ENCODE measurements at regions not wholly inside any gene's neighbourhood (a gene's known extent, or its start where the extent isn't known, plus 50 kb on each side); places are given as distances from the start of the nearest gene placed in this dataset.
"Not testable (repeated sequence)": the region's sequence is repeated elsewhere in the genome, so short reads cannot be mapped to it uniquely, and the experiment has no call there.

DNA sequence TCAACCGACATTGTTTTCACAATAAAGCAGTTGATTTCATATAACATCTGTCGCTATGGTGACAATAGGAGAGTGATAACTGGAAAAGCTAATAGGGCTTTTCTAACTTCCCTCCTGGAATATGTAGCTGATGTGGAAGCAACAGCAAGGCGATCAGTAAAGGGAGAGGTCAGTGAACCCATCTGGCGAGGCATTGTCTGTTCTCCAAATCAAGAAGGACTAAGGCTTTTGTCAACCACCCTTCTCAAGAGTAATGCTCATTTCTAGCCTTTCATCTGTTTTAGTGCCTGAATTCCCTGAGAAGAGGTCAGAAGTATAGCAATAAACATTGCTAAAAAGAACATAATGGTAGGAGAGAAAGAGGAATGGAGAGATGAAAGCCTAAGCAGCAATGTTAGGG is 201.3 kb downstream of the AKAP7 start:
- DNase-seq, result no peak

- not testable (repeated sequence) for DNase-seq
These were observed 211.6 kb downstream of the AKAP7 start for GRCh38 chr6:131346896-131347295.

GRCh38 chr6:131348572-131348971 is 213.3 kb downstream of the AKAP7 start:
- DNase-seq, result no peak

GRCh38 chr6:131349199-131349598 is 213.9 kb downstream of the AKAP7 start:
- DNase-seq, result no peak

DNA sequence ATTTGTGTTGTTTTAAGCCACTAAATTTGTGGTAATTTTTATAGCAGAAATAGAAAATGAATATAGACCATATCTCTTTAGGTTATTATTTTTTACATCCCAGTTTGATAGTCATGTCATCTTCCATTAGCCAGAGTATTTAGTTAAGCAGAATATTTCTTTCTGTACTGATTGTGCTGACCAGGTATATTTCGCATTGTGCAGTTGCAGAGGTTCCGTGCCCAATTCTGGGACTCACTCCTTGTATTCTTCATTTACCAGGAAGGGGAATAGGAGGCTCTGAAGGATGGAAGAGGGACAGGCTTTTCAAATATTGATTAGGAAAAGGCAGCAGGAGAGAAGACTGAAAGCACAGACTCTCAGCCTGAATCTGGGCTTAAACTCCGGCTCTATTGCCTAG is 217.8 kb downstream of the AKAP7 start:
- no peak for DNase-seq

- no peak for DNase-seq
These were observed 218.6 kb downstream of the AKAP7 start for GRCh38 chr6:131353876-131354275.

- DNase-seq, result no peak
These were observed 218.7 kb upstream of the ARG1 start for GRCh38 chr6:131354356-131354755.

- DNase-seq, result no peak
These were observed 216.9 kb upstream of the ARG1 start for GRCh38 chr6:131356161-131356560.

DNA sequence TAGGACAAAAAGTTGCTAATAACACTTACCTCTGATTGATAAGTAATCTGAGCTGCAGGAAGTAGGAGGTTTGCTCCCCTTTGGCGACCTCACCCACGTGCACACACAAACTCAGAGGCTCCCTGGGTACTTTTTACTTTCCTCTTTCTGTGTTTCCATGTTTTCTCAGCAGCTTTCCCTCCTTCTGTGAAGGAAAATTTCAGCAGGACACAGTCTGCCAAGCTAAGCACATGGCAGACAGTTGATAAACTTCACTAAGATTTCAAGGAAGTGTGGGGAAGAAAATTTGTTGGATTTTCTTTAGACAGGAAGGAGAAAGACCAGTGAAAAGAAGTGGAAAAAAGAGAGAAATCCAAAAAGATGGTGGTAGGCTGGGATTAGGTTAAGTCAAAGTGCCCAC is 215.5 kb upstream of the ARG1 start:
- DNase-seq, result no peak

DNA sequence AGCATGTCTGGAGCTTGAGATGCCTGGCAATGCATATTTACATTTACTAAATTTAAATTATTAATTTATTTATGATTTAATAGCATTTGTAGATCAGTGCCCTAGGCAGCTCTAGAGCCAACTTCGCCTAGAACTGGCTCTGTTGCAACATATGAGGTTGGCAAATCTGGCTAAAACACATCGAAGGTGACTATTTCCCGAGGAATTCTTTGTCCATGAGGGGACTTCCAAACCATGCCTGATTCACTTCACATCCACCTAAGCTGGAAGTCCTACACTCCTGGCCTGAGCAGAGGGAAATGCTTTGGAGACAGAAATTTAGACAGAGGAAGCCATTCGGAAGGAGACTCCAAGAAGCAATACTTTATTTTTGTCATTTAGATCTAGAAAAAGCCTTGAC is 211.0 kb upstream of the ARG1 start:
- DNase-seq, result no peak

GRCh38 chr6:131362696-131363095 is 210.3 kb upstream of the ARG1 start:
- no peak for DNase-seq

DNA sequence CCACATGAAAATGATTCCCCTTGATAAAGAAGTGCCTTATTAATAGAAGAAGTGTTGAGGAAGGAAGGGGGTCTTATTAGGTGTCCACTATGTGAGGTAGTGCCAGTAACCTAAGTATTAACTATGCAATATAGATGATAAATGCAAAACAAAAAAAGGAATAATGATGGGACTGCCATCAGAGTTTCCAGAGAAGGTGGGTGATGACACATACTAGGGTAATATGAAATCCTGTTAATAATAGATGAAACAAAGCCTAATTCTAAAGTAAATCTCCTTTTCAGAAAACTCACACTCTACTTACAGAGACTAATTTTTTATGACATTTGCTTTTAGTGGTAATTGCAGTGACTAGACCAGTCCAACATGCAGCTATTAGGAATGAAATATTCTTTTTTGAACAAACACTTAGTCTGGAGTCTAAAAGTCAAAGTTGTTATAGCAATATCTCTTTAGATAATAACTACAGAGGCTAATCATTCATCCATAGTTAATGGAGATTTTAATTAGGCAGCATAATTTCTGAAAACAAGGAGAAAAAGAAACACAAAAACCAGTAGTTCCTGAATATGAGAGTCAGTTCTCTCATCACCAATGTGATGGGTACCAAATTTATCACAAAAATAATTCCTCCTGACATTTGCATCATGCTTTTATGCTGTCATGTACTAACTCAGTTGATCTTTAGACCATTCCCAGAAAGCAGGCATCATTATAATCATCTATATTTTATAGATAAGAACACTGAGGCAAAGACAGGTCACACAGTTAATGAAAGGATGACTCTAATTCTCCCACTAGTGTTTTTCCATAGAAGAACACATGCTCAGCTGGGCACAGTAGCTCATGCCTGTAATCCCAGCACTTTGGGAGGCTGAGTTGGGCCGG is 208.8 kb upstream of the ARG1 start:
- no peak for DNase-seq

DNA sequence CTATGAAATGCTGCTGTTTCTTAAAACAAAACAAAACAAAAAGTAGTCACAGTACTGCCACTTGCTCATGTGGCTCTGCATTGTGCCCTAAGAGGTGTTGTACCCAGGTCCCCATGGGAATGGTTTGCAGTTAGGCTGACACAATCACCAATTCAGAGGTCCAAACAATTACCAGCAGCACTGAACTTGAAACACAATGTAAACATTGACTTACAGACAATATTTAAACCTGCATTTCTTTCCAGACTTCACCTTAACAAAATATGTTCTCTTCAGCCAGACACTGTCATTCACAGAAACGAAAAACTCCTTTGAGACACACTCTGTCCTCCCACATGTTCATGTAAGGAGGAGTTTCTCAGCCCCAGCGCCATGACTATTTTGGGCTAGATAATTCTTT is 206.8 kb upstream of the ARG1 start:
- DNase-seq, result no peak

DNA sequence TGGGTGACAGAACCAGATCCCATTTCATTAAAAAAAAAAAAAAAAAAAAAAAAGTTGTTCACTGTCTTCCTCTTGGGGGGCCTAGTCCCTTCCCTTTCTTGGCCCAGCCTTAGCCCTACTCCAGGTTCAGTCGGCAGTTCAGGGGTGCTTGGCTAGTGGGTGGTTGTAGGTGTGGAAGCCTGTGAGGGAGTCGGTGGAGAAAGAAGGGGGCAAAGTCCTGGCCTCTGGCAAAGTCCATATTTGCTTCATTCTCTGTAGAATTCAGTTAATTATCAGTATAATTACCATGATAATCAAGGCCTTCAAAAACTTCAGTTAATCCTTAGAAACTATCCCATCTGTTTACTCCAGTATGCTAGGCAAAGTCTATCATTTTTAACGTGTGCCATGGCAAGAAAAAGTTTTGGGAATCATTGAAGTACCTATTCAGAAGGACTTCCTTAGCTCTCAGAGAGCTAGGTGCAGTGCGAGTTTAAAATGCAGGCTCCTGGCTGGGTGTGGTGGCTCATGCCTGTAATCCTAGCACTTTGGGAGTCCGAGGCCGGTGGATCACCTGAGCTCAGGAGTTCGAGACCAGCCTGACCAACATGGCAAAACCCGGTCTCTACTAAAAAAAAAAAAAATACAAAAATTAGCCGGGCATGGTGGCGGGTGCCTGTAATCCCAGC is 205.7 kb upstream of the ARG1 start:
- no peak for DNase-seq

DNA sequence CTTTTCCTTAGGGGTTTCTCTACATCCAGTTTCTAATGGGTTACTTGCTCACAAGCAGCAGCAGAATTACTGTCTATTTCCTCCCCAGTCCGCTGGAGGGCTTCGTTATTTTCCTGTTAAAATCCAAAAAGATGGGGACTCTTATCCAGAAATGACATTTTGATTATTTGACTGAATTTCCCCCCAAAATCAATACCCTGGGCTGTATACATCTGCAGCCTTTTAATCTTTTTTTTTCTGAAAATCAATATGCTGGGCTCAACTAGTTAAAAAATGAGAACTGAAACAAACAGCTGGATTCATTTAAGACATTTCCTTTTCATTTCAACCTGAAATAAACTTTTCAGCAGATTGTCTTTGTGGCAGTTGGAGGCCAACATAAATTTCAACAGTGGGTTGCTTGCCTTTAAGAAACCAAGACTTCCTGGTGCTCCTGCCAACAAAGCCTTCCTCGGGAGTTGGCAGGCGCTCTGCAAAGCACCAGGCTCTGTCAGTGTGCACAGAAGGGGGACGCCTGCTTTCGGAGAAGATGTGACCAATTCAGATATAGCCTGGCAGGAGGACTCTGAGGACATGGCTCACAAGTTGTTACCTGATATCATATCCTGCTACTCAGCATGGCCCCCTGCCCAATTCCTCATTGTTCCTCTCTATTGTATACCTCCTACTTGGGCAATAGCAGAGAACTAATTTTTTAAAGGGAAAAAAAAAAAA is 204.7 kb upstream of the ARG1 start:
- no peak for DNase-seq

DNA sequence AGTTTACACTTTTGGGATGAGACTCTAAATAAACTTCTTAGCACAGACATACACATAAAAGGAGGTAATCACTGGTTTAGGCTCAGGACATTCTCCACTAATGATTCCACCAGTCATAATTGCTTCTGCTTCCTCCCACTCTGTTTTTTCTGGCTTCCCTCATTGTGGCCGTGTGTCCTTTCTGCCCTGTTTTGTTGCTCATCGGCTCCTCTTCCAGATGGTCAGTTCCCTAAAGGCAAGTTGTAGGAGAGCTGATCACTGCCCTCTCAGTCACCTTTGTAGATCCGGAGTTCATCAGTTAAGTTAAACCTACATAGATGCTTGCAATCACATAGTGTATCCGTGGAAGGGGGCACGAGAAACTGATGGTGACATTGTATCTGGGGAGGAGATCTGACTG is 200.5 kb upstream of the ARG1 start:
- no peak for DNase-seq

GRCh38 chr6:131377112-131377705 is 195.8 kb upstream of the ARG1 start:
- no peak for DNase-seq

- no peak for DNase-seq
These were observed 194.2 kb upstream of the ARG1 start for GRCh38 chr6:131378874-131379273.

DNA sequence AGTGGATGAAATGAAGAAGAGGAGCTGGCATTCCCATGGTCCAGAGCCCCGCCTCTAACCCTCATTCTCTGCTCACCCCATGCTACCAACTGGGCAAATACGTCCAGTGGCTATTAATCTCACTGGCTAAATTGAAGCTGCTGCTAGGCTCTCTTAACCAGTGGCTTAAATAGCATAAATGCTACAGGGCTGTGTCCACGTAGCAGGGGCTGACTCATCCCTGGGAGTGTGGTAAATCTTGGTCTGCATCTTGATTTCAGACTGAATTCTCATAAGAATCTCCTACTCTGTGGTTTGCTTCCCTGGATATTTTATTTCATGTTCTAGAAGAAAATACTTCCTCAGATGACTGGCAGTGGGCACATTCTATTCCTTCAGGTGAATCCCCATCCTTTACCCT is 193.1 kb upstream of the ARG1 start:
- DNase-seq, result no peak

- no peak for DNase-seq
These were observed 191.8 kb upstream of the ARG1 start for GRCh38 chr6:131381052-131381708.

GRCh38 chr6:131381709-131382093 is 191.3 kb upstream of the ARG1 start:
- DNase-seq, result no peak

GRCh38 chr6:131382631-131383030 is 190.4 kb upstream of the ARG1 start:
- no peak for DNase-seq

All from CD4-positive, alpha-beta T cell treated with Interleukin-1 beta for 1 hour (primary cell).